Osteoblast (primary cell): ENCODE measurements at regions not wholly inside any gene's neighbourhood (a gene's known extent, or its start where the extent isn't known, plus 50 kb on each side); places are given as distances from the start of the nearest gene placed in this dataset.
"Not testable (repeated sequence)": the region's sequence is repeated elsewhere in the genome, so short reads cannot be mapped to it uniquely, and the experiment has no call there.

Experiments
- DNase-seq: peaks from one replicate; pipeline ENCODE4 v3.0.0; 2011; ENCODE audit warnings: low spot score, mixed read lengths; ENCODE audit not compliant: insufficient read length; ENCODE audit errors: missing footprints
- H2AFZ ChIP-seq: 2 replicates; pipeline ENCODE4 v1.6.0; 2011; ENCODE audit warnings: mild to moderate bottlenecking, low read length
- H3K27ac ChIP-seq: 2 replicates; pipeline ENCODE4 v1.5.1; 2011; ENCODE audit warnings: mild to moderate bottlenecking, low read depth, low read length, moderate library complexity
- H3K27me3 ChIP-seq: 2 replicates; pipeline ENCODE4 v1.6.0; 2012; ENCODE audit warnings: mild to moderate bottlenecking, control low read depth, inconsistent platforms, low read length, moderate library complexity; ENCODE audit not compliant: insufficient read depth
- H3K36me3 ChIP-seq: 2 replicates; pipeline ENCODE4 v1.5.1; 2011; ENCODE audit warnings: mild to moderate bottlenecking, low read length, control low read depth, moderate library complexity; ENCODE audit not compliant: insufficient read depth
- H3K4me1 ChIP-seq: 2 replicates; pipeline ENCODE4 v1.5.1; 2011; ENCODE audit warnings: mild to moderate bottlenecking, low read length, control low read depth, moderate library complexity; ENCODE audit not compliant: insufficient read depth
- H3K4me2 ChIP-seq: 2 replicates; pipeline ENCODE4 v1.6.0; 2011; ENCODE audit warnings: mild to moderate bottlenecking, low read length; ENCODE audit not compliant: insufficient read depth
- H3K4me3 ChIP-seq: fragments of 200-600 bp; sonication (generic); 3 replicates; pipeline ENCODE4 v1.5.1; 2012; ENCODE audit warnings: mild to moderate bottlenecking, low read length, inconsistent platforms; ENCODE audit not compliant: insufficient read depth
- H3K79me2 ChIP-seq: 2 replicates; pipeline ENCODE4 v1.6.0; 2012; ENCODE audit warnings: mild to moderate bottlenecking, low read length, control low read depth, inconsistent platforms; ENCODE audit not compliant: insufficient read depth
- H3K9me3 ChIP-seq: 2 replicates; pipeline ENCODE4 v1.5.1; 2011; ENCODE audit warnings: low read depth, low read length, control low read depth
- H4K20me1 ChIP-seq: 2 replicates; pipeline ENCODE4 v1.6.0; 2012; ENCODE audit warnings: mild to moderate bottlenecking, low read length, control low read depth; ENCODE audit not compliant: insufficient read depth
- CTCF ChIP-seq: IDR thresholded peaks from 2 replicates; pipeline ENCODE4 v1.5.1; 2011; ENCODE audit warnings: mild to moderate bottlenecking, low read depth, low read length, moderate library complexity; ENCODE audit errors: extremely low read depth

GRCh38 chr7:114081606-114082425 is 163.0 kb upstream of the PPP1R3A start:
- H3K4me2 ChIP-seq = no peak overlapping the region
- no peak overlapping the region for H3K27ac ChIP-seq
- H3K4me3 ChIP-seq = no peak overlapping the region
- peak; percentile 73 for DNase-seq
- no peaks in the 10 kb centered on the region for H3K79me2 ChIP-seq
- H3K36me3 ChIP-seq = no peaks in the 10 kb centered on the region
- H2AFZ ChIP-seq = no peak overlapping the region
- no peaks in the 10 kb centered on the region for H4K20me1 ChIP-seq
- peaks cover 77% of the 10 kb centered on the region for H3K27me3 ChIP-seq
- no peaks in the 10 kb centered on the region for H3K9me3 ChIP-seq
- peak; percentile 59 for TF ChIP-seq CTCF
- peaks cover 10% of the 10 kb centered on the region for H3K4me1 ChIP-seq

GRCh38 chr7:114077158-114077524 is 158.3 kb upstream of the PPP1R3A start:
- H4K20me1 ChIP-seq, H3K9me3 ChIP-seq, H2AFZ ChIP-seq, H3K4me3 ChIP-seq, H3K4me2 ChIP-seq, H3K79me2 ChIP-seq, DNase-seq, H3K27ac ChIP-seq, H3K4me1 ChIP-seq, H3K36me3 ChIP-seq: not testable (repeated sequence)
- H3K27me3 ChIP-seq = peaks cover 30% of the 10 kb centered on the region

GRCh38 chr7:114076392-114077157 is 157.8 kb upstream of the PPP1R3A start:
- H2AFZ ChIP-seq, H4K20me1 ChIP-seq, H3K79me2 ChIP-seq, H3K4me2 ChIP-seq, H3K4me3 ChIP-seq, H3K4me1 ChIP-seq, H3K9me3 ChIP-seq, H3K27ac ChIP-seq, H3K36me3 ChIP-seq, DNase-seq: not testable (repeated sequence)
- H3K27me3 ChIP-seq = peaks cover 25% of the 10 kb centered on the region

GRCh38 chr7:114073701-114074100 is 154.9 kb upstream of the PPP1R3A start:
- Histone ChIP-seq H3K4me1 (no peaks in the 10 kb centered on the region), H3K4me2 (no peak overlapping the region), H2AFZ (no peak overlapping the region), H3K27me3 (no peaks in the 10 kb centered on the region), H3K4me3 (no peak overlapping the region), H4K20me1 (no peaks in the 10 kb centered on the region), H3K36me3 (no peaks in the 10 kb centered on the region), H3K79me2 (no peaks in the 10 kb centered on the region), H3K9me3 (no peaks in the 10 kb centered on the region), H3K27ac (no peak overlapping the region)
- TF ChIP-seq CTCF = no peak
- no peak for DNase-seq

GRCh38 chr7:114070246-114070645 is 151.4 kb upstream of the PPP1R3A start:
- no peak overlapping the region for H2AFZ ChIP-seq
- H3K79me2 ChIP-seq = no peaks in the 10 kb centered on the region
- TF ChIP-seq CTCF = no peak
- H3K4me1 ChIP-seq = no peaks in the 10 kb centered on the region
- H3K36me3 ChIP-seq = no peaks in the 10 kb centered on the region
- H4K20me1 ChIP-seq = no peaks in the 10 kb centered on the region
- no peaks in the 10 kb centered on the region for H3K27me3 ChIP-seq
- no peak overlapping the region for H3K4me3 ChIP-seq
- no peak for DNase-seq
- no peaks in the 10 kb centered on the region for H3K9me3 ChIP-seq
- H3K4me2 ChIP-seq = no peak overlapping the region
- no peak overlapping the region for H3K27ac ChIP-seq
